ENCODE measurements at regions not wholly inside any gene's neighbourhood (a gene's known extent, or its start where the extent isn't known, plus 50 kb on each side); places are given as distances from the start of the nearest gene placed in this dataset.

DNA sequence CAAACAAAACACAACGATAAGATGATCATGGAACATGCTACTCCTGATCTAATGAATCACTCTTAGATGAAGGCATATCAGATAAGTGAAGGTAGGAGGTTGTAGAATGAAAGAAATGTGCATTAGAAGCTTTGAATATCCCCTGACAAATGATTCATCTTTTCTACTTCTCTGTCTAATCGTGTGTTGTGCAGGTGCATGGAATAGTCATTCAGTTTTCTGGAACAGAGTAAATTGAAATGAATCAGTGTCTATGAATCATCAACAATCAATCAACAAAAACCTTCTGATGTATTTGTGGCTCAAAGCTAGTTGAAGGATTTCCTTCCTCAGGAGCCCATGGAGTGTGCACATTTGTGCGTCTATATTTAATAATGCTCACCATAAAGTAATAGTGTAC is 1290.4 kb upstream of the PCDH20 start:
- TF ChIP-seq, protein P1, sequence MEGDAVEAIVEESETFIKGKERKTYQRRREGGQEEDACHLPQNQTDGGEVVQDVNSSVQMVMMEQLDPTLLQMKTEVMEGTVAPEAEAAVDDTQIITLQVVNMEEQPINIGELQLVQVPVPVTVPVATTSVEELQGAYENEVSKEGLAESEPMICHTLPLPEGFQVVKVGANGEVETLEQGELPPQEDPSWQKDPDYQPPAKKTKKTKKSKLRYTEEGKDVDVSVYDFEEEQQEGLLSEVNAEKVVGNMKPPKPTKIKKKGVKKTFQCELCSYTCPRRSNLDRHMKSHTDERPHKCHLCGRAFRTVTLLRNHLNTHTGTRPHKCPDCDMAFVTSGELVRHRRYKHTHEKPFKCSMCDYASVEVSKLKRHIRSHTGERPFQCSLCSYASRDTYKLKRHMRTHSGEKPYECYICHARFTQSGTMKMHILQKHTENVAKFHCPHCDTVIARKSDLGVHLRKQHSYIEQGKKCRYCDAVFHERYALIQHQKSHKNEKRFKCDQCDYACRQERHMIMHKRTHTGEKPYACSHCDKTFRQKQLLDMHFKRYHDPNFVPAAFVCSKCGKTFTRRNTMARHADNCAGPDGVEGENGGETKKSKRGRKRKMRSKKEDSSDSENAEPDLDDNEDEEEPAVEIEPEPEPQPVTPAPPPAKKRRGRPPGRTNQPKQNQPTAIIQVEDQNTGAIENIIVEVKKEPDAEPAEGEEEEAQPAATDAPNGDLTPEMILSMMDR (IDR thresholded peaks at IDR 0.05): no peak
- no peak for TF ChIP-seq POLR2A (IDR thresholded peaks at IDR 0.05)
- Histone ChIP-seq H3K36me3 (no peaks in the 10 kb centered on the region), H3K4me1 (no peaks in the 10 kb centered on the region), H3K27me3 (no peaks in the 10 kb centered on the region), H3K27ac (no peak overlapping the region), H3K9me3 (no peaks in the 10 kb centered on the region), H3K4me3 (replicated peaks in 1 of 3) (no peak overlapping the region)
- 75 to 88% methylated on average over 3 of the region's 3 CpGs for WGBS, 2 donors
- no peak for DNase-seq
- intact Hi-C loops (cut with DNase I): no loop called here

DNA sequence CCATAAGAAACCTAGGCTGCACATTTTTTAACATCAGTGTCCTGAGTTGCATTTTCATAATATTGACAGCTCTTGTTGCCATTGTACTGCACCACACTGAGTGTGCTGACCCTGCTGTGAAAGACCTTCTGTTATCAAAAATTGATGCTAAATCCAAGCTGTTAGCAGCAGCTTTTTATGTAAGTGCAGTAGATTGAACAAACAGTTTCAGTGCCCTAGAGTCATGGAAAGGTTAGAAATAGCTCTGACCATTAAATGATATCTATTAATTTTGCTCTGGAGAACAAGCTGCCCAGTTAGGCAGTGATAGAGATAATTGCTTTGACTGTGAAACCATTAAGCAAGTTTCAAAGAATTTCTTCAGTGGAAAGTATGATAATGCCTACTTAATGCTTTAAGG is 1289.2 kb upstream of the PCDH20 start:
- no peak for TF ChIP-seq POLR2A (IDR thresholded peaks at IDR 0.05)
- TF ChIP-seq, protein P1 (IDR thresholded peaks at IDR 0.05): no peak

DNA sequence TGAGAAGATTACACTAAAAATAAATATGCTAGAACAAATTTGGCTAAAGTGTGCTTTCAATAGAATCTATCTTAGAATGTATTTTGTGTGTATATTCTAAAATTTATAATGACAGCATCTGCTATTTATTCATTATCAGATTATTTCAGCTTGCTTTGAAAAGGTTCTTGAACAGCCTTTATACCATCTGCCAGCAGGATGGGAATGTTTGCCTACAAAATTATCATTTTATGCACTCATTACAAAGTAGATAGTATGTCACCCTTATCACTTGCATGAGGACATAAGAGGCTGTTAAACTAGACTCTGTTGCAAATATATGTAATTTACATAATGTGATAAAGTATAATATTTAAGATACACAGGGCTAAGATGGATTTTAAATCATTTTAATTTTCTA is 1286.9 kb upstream of the PCDH20 start:
- intact Hi-C loops (cut with DNase I): no loop called here
- Histone ChIP-seq H3K9me3 (no peaks in the 10 kb centered on the region), H3K27me3 (no peaks in the 10 kb centered on the region), H3K36me3 (no peaks in the 10 kb centered on the region), H3K27ac (no peak overlapping the region), H3K4me1 (no peaks in the 10 kb centered on the region), H3K4me3 (replicated peaks in 1 of 3) (no peak overlapping the region)
- no peak for DNase-seq
- TF ChIP-seq, protein P1 (IDR thresholded peaks at IDR 0.05): no peak
- no peak for TF ChIP-seq POLR2A (IDR thresholded peaks at IDR 0.05)

More for the DNA sequence above, 1289.2 kb upstream of the PCDH20 start:
- intact Hi-C loops (cut with DNase I): no loop called here
- H3K9me3 ChIP-seq: no peaks in the 10 kb centered on the region
- H3K27ac ChIP-seq: no peak overlapping the region
- H3K27me3 ChIP-seq: no peaks in the 10 kb centered on the region
- H3K36me3 ChIP-seq: no peaks in the 10 kb centered on the region
- DNase-seq: no peak
- no peaks in the 10 kb centered on the region for H3K4me1 ChIP-seq
- no peak overlapping the region for H3K4me3 ChIP-seq (replicated peaks in 1 of 3)

DNA sequence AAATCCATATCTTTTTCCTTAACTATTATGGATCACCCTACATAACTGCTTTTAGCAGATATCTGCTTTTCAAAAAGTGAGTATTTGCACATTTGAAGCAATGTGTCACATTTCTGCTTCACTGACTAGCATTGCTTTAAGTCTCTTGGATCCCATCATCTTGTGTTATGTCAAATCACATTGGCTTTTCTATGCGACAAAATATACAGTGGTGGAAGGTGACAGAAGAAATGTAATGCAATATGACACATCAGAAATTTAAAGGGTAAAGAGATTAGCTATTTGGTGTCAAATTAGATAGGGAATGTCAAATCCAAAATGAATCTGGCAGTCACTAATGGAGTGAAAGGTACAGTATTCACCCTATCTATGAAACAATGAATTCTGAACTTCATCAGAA is 1282.1 kb upstream of the PCDH20 start:
- no peaks in the 10 kb centered on the region for H3K4me1 ChIP-seq
- H3K9me3 ChIP-seq: no peaks in the 10 kb centered on the region
- H3K27me3 ChIP-seq: no peaks in the 10 kb centered on the region
- no peak overlapping the region for H3K27ac ChIP-seq
- intact Hi-C loops (cut with DNase I): no loop called here
- DNase-seq: no peak
- TF ChIP-seq POLR2A (IDR thresholded peaks at IDR 0.05): no peak
- TF ChIP-seq, protein P1 (IDR thresholded peaks at IDR 0.05): no peak
- WGBS, 2 donors: 75 to 87% methylated on average over 1 of the region's 1 CpG
- no peaks in the 10 kb centered on the region for H3K36me3 ChIP-seq
- no peak overlapping the region for H3K4me3 ChIP-seq (replicated peaks in 1 of 3)

DNA sequence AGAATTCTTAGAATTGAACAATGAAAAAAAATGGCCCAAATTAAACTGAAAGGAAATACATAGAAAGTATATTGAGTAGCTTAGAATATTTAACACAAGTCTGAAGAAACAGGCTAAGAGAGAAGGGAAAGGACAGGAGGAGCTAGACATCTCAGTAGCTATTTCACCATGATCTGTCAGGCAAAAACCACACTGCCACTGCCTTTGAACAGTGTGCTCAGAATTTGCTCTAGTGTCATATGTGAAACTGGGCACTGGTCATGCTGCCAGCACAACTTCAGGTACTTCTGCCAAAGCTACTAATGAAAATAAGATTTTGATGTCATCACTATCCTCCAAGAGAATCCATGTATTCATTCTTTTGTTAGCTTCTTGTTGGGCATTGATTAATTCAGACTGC is 1280.8 kb upstream of the PCDH20 start:
- intact Hi-C loops (cut with DNase I): no loop called here
- H3K4me1 ChIP-seq: no peaks in the 10 kb centered on the region
- H3K27ac ChIP-seq: no peak overlapping the region
- no peak for DNase-seq
- no peak overlapping the region for H3K4me3 ChIP-seq (replicated peaks in 1 of 3)
- no peaks in the 10 kb centered on the region for H3K27me3 ChIP-seq
- no peak for TF ChIP-seq POLR2A (IDR thresholded peaks at IDR 0.05)
- TF ChIP-seq, protein P1 (IDR thresholded peaks at IDR 0.05): no peak
- H3K9me3 ChIP-seq: no peaks in the 10 kb centered on the region
- H3K36me3 ChIP-seq: no peaks in the 10 kb centered on the region
